LHCN-M2 (cell line): ENCODE measurements at regions not wholly inside any gene's neighbourhood (a gene's known extent, or its start where the extent isn't known, plus 50 kb on each side); places are given as distances from the start of the nearest gene placed in this dataset.
"Not testable (repeated sequence)": the region's sequence is repeated elsewhere in the genome, so short reads cannot be mapped to it uniquely, and the experiment has no call there.

Source experiments
- DNase-seq: peaks from one replicate; pipeline ENCODE4 v3.0.0-alpha.2; 2012; ENCODE audit warnings: low read depth

DNA sequence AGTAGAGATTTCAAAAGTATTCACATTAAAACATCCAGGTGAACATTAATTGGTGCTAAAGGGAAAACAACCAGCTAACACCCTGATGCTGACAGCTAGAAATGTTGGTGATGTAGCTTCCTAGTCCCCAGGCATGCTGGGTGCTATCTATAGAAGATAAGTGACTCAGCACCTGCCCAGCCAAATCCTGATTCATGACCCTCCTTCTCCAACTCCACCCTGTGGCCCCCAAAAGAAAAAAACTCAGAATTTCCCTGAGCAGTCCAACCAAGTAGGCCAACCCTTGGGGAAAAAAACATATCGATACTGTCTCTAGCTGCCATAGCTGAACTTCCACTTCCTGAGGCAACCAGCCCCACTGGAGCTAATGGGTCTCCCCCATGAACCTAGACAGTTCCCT, 197.6 kb upstream of the KLF3 start:
- no peak for DNase-seq

DNA sequence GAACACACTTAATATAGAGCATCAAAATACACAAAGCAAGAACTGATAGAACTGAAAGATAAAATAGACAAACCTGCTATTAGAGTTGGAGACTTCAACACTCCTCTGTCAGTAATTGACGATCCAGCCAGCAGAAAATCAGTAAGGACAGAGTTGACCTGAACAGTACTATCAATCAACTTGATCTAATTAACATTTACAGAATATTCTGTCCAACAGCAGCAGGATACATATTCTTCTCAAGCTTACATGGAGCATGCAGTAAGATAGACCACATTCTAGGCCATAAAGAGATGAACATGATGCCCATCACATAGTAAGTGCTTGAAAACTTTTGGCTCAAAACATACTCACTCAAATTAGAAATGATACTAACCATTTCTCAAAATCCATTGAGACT, 196.7 kb upstream of the KLF3 start:
- no peak for DNase-seq

DNA sequence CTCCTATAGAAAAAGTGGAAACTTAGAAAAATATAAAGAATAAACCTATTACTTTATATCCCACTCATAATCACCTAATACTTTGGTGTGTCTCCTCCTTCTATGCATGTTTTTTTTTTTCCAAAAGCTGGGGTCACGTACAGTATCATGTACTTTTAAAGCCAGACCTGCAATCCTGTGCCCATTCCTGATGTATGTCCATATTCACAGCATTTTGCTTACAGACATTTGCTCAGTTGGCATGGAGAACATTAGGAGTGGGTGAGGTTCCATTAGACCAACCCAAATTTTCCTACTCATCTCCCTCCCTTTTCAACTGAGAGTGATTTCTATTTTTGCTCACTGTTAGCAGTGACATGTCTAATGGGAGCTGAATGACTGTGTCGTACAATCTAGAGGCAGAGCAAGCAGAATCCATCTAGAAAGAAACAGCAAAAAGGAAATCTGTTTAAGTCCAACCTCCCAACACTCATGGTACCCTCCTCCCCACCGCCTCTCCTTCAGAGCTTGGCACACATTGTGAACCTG, 195.6 kb upstream of the KLF3 start:
- no peak for DNase-seq

GRCh38 chr4:38469410-38469809, 194.6 kb upstream of the KLF3 start:
- no peak for DNase-seq

GRCh38 chr4:38470735-38471262, 193.2 kb upstream of the KLF3 start:
- no peak for DNase-seq

DNA sequence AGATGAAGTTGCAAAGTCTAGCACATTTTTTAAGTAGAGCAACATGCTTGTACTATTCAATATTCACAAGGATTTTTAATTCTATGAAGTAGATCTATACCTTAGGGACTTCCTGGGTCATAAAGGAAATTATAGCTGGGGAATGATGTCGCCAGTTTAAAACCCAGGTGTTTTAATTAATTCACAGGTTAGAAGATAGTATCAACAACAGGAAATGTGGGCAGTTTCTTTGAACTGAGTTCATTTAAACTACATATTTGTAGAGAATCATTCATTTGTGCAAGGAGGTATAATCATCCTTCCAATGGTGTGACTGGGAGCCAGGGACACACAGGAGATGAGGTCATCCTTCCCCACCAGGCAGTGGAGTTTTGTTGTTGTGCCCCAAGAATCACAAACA, 181.3 kb upstream of the KLF3 start:
- DNase-seq, result no peak

- DNase-seq, result not testable (repeated sequence)
Observed at GRCh38 chr4:38483628-38484027, 180.4 kb upstream of the KLF3 start.

GRCh38 chr4:38489011-38489861, 174.8 kb upstream of the KLF3 start:
- DNase-seq, result no peak

- no peak for DNase-seq
Observed at GRCh38 chr4:38489924-38490639, 173.9 kb upstream of the KLF3 start.

DNA sequence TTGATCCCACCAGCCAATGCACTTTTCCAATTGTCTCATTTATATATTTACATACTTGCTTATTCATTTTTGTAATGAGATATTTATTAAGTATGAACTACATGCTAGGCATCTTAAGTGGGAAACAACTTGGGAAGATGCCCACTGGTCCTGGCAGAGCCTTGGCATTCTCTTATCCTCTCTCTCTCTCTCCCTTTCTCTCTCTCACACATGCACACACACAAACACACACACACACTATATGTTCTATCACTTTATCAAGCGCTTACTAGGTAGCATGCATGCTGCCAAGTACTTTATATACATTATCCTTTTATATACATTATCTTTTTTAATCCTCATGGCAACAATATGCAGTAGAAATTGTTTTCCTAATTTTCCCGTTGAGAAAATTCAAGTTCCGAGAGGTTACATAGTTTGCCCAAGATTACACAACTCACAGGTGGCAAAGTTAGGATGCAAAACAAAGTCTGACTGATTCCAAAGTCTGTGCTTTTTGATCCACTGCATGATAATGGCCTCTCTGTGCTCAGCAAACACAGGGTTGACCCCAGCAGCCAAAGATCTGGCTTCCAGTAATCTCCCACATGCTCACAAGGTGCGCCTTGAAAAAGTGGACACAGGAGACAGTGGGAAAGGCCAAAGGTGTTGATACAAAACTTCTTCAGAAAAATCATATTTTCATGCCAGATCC, 173.1 kb upstream of the KLF3 start:
- DNase-seq, result no peak

GRCh38 chr4:38491854-38492478, 172.0 kb upstream of the KLF3 start:
- DNase-seq, result no peak

GRCh38 chr4:38493066-38493465, 170.9 kb upstream of the KLF3 start:
- DNase-seq, result no peak

DNA sequence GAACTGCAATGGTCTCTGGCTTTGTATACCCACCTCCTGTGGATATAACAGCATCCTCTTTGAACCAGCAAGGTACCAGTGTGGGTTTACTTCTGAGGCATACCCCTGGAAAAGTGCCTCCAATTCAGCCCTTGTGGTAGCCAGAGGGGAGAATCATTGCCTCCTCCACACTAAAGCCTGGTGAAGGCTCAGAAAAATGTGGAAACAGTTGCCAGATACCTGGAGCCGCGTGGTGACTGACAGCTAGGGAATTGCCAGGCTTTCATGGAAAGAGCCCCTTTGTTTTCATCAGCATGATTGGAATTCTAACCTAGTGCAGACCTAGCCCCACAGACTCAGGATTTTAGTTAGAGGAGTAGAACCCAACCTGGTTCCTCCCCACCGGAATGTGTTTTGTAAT, 168.6 kb upstream of the KLF3 start:
- DNase-seq, result no peak

- DNase-seq, result no peak
Observed at GRCh38 chr4:38497121-38497520, 166.9 kb upstream of the KLF3 start.

DNA sequence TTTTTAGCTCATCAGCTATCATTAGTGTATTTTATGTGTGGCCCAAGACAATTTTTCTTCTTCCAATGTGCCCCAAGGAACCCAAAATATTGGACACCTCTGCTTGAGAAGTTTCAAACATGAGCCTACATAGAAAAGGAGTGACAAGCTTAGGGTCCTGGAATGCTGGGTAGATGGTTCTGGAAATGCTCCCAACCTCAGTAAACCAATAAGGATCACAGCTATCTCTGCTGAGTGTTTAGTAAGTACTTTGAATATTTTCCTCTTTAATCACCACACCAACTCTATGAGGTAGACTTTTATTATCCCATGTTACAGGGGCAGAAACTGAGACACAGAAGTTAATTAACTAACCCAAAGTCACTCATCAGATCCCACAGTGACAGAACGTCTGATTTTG, 164.9 kb upstream of the KLF3 start:
- no peak for DNase-seq

DNA sequence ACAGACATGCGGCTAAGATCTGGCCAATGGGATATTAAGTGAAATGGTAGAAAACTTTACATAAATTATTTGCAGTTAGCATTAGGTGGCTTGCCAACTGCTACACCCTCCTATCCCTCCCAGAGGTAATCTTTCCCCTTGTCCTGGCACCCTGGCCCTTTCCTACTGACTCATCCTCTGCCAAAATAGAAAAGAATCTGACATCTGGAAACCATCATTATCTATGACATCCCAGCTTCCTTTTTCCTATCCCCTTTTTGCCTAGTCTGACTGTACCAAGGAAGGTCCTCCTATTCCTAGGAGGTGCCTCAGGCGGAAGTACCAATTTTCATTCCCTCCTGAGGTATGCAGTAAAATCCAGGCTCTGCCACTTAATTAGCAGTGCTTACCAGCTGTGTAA, 163.6 kb upstream of the KLF3 start:
- no peak for DNase-seq

DNA sequence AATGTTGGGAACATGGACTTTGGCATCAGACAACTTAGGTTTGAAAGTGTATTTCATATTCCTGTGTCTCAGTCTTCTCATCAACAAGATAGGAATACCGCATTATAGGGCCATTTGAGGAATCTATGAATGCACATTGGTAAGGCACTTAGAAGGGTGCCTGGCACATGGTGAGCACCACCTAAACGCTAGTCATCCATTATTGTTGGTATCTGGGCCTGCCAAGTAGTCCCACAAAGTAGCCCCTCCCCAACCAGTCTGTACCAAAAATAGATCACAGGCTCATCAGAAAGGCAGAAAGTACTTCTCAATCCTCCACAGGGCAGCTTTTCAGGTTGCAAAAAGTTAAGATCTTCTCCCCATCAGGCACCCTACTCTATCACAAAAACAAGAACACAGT, 162.3 kb upstream of the KLF3 start:
- no peak for DNase-seq

GRCh38 chr4:38503689-38504395, 160.2 kb upstream of the KLF3 start:
- DNase-seq, result no peak

DNA sequence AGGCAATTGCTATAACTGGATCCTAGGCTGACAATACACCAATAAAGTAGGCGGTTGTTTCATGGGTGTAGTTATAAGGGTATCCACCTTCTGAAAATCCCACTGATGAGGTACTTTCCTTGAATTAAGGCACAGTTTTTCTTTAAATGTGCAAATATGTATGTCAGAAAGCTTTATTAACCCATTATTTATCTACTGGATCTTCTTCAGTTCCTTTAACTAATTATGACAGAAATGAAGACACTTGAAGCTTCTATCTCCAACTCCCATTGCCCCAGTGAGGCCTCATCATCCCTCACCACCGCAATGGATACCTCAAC, 159.6 kb upstream of the KLF3 start:
- DNase-seq, result no peak

- no peak for DNase-seq
Observed at GRCh38 chr4:38509551-38509950, 154.4 kb upstream of the KLF3 start.

DNA sequence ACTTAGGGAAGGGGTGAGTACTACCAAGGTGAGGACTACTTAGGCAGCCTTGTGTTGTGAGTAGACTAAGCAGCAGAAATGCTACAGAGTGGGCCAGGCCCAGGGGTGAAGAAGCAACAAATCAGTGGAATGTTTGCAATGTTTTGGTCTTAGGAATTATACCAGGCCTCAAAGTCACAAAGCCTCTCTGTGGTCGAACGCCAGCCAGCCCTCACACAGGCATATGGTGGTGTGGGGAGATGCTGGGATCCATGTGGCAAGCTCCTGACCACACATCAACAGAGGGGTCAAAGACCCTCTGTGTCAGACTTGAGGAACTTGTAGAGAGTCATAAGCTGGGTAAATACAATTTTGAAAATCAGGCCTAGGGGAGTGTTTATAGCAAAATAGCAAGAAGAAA, 153.8 kb upstream of the KLF3 start:
- DNase-seq, result no peak
